GM20000 (cell line): ENCODE measurements at regions not wholly inside any gene's neighbourhood (a gene's known extent, or its start where the extent isn't known, plus 50 kb on each side); places are given as distances from the start of the nearest gene placed in this dataset.
"Not testable (repeated sequence)": the region's sequence is repeated elsewhere in the genome, so short reads cannot be mapped to it uniquely, and the experiment has no call there.

Experiments
- DNase-seq: peaks from one replicate; pipeline ENCODE4 v3.0.0; 2012; ENCODE audit warnings: low spot score
- TF ChIP-seq, protein P1 (sequence below): IDR thresholded peaks from 2 replicates; pipeline ENCODE4 v1.5.1; 2012; ENCODE audit warnings: mild to moderate bottlenecking, control low read depth; ENCODE audit errors: extremely low read depth, missing control alignments

DNA sequence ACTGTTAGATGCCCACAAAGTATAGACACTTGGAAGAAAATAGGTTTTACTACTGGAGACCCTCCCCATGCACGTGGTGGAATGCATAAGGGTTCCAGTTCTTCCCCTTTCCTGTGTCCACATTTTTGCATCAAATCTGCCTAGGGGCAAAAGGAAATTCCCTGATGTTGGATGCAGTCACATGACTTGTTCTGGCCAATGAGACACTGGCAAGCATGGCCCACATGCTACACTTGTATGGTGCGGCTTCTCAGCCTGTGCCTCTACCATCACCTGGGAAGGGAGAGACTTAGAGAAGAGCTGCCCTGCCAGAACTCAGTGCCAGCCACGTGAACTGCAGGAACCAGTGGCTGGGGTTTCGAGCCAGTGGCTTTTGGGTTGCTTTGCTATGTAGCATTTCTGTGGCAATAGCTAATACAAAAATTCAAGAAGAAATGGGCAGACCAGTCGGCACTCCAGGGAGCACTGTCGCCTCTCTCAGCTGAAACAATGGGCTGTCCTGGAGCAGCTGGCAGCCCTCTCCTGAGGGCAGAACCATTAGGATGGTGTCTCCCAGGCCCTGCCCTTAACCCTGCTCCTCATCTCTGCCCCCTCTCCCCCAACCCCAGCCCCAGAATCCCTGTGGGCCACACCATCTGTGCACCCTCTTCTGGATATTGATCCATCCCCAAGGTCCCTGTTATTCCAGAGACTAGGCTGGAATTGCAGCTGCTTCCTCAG, 634.0 kb downstream of the UQCRFS1 start:
- TF ChIP-seq, protein P1, sequence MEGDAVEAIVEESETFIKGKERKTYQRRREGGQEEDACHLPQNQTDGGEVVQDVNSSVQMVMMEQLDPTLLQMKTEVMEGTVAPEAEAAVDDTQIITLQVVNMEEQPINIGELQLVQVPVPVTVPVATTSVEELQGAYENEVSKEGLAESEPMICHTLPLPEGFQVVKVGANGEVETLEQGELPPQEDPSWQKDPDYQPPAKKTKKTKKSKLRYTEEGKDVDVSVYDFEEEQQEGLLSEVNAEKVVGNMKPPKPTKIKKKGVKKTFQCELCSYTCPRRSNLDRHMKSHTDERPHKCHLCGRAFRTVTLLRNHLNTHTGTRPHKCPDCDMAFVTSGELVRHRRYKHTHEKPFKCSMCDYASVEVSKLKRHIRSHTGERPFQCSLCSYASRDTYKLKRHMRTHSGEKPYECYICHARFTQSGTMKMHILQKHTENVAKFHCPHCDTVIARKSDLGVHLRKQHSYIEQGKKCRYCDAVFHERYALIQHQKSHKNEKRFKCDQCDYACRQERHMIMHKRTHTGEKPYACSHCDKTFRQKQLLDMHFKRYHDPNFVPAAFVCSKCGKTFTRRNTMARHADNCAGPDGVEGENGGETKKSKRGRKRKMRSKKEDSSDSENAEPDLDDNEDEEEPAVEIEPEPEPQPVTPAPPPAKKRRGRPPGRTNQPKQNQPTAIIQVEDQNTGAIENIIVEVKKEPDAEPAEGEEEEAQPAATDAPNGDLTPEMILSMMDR: no peak
- no peak for DNase-seq

GRCh38 chr19:28578208-28578607, 634.7 kb downstream of the UQCRFS1 start:
- TF ChIP-seq, protein P1: no peak
- no peak for DNase-seq

- TF ChIP-seq, protein P1: no peak
- DNase-seq: no peak
Observed at GRCh38 chr19:28577666-28578065, 635.3 kb downstream of the UQCRFS1 start.

- DNase-seq: no peak
- TF ChIP-seq, protein P1: no peak
Observed at GRCh38 chr19:28577233-28577632, 635.7 kb downstream of the UQCRFS1 start.

- DNase-seq: no peak
- TF ChIP-seq, protein P1: no peak
Observed at GRCh38 chr19:28575816-28576215, 637.1 kb downstream of the UQCRFS1 start.

DNA sequence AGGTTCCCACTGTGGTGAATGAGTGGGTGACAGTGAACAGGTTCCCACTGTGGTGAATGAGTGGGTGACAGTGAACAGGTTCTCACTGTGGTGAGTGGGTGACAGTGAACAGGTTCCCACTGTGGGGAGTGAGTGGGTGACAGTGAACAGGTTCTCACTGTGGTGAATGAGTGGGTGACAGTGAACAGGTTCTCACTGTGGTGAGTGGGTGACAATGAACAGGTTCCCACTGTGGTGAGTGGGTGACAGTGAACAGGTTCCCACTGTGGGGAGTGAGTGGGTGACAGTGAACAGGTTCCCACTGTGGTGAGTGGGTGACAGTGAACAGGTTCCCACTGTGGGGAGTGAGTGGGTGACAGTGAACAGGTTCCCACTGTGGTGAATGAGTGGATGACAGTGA, 637.6 kb downstream of the UQCRFS1 start:
- not testable (repeated sequence) for DNase-seq

DNA sequence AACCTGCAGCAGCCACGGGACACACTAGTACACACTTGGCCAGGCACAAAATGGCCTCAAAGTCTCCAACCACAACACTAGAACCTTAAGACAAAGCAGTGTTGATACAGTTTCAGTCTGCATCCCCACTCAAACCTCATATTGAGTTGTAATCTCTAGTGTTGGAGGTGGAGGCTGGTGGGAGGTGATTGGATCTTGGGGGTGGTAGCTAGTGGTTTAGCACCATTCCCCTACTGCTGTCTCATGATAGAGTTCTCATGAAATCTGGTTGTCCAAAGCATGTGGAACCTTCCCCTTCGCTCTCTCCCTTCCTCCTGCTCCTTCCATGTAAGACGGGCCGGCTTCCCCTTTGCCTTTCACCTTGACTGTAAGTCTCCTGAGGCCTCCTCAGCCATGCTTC, 638.7 kb downstream of the UQCRFS1 start:
- TF ChIP-seq, protein P1: no peak
- DNase-seq: no peak
